ENCODE measurements at regions not wholly inside any gene's neighbourhood (a gene's known extent, or its start where the extent isn't known, plus 50 kb on each side); places are given as distances from the start of the nearest gene placed in this dataset.

DNA sequence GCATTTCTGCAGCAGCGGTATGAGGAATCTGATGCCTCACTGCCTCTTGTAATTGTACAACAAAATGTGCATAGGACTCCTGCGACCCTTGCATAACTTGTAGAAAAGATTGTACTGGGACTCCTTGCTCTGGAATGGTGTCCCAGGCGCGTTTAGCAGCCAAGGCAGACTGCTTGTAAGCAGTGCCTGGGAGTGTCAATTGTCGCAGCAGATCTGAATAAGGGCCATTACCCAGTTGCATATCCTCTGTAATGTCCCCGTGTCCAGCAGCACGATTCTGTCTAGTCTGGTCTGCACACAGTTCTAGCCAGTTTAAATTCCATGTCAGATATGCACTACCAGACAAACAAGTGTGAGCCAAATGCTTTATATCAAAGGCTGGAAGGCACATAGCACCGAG is 70.7 kb upstream of the BTN3A2 start:
- no peak for DNase-seq

GRCh38 chr6:26295691-26296555 is 69.1 kb upstream of the BTN3A2 start:
- no peak for DNase-seq

- DNase-seq, result no peak
These were observed 68.5 kb upstream of the BTN3A2 start for GRCh38 chr6:26296556-26296856.

- DNase-seq, result no peak
These were observed 67.9 kb upstream of the BTN3A2 start for GRCh38 chr6:26296857-26297648.

DNA sequence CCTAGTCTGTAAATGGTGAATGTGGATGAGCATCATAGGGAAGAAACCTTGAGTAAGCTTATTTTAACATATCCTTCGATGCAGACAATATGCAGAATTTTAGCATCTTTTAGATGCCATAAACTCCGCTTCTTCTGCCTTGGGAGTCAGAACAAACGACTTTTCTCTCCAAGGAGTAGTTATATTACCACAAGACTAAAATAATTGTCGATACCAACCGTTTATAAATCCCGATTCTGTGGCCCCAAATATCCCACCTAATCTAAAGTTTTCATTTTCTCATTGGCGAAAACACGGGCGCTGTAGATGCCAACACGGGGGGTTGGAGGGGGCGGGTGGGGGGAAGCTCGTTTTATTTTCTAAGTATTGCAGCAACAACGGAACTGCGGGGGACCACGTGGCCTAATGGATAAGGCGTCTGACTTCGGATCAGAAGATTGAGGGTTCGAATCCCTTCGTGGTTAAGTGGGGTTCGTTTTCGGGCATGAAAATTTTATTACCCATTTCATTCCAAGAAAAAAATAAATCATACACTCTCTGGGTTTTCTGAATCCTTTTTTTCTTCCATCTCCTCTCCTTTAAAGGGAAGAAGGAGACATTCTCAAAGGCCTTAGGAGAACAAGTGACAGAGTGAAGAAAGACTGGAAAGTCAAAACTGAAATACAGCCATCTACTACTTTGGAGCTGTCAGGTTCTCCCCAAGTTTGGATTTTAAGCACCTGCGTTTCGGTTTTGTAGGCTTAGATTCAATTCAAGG is 65.5 kb upstream of the BTN3A2 start:
- no peak for DNase-seq

GRCh38 chr6:26300043-26300331 is 65.0 kb upstream of the BTN3A2 start:
- no peak for DNase-seq

DNA sequence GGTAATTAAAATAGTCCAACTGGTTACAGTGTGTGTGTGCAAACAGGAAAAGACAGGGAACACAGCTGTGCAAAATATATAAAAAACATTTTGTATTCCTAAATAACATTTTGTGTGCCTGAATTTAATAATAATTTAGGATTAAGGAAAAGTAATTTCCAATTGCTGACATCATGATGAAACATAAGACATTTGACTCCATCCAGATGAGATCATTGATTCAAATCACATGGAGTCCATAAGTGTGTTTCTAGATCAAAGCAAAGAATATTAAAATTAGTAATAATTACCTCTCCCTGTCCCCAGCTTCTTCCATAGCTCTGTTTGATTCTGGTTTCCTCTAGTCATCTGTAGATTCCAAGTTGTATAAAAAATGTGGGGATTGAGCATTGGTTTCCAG is 64.6 kb upstream of the BTN3A2 start:
- no peak for DNase-seq

DNA sequence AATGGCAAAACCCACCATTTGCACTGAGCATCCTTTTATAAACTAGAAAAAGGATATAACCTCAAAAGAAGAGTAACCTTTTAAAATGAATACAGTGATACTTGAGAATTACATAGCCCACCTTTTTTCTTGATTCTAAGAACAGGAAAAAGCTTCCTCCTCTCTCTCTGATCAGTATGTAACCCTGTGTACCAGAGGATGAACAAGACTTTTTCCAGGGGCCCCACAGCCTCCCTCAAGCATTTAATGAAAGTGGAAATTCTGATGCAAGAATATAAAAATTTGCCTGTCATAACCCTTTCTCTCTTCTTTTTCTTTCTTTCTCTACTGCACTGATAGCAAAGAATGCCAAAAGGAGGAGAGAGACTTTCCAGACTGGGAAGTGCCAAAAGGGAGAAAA is 64.2 kb upstream of the BTN3A2 start:
- DNase-seq, result no peak

DNA sequence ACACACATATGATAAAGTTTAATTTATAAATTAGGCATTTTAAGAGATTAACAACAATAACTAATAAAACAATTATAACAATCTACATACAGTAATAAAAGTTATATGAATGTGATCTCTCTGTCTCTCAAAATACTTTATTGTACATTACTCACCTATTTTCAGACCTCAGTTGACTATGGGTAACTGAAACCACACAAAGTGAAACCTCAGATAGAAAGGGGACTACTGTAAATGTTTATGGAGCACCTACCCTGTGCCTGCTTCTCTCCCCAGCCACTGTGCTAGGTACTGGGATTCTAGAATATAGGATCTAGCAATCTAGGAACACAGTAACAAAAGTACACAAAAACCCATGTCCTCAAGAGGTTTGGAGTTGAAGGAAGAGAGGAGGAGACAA is 63.4 kb upstream of the BTN3A2 start:
- DNase-seq, result no peak

- DNase-seq, result no peak
These were observed 61.9 kb upstream of the BTN3A2 start for GRCh38 chr6:26302941-26303559.

DNA sequence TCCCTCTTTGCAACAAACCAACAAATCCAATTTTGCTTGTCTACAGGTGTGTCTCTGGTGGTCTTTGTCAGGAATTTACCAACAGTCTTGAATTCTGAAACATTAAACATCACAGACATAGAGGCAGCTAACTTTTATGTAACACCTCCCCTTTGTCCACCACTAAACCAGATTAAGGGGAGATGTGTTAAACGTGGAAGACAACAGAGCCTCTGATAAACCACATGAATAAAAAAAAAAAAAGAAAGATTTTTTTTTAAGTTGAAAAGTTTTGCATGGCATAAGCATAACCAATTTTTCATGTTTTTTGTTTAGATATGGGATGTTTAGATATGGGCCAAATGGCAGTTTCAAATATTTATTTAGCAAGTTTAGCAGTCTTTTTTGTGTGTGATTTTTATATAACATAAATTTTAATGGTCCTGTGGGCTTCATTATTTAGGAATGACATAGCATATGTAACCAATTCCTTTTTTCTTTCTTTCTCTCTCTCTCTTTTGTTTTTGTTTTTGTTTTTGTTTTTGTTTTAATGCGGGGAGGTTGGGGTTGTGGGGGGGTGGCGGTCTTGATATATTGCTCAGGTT is 60.7 kb upstream of the BTN3A2 start:
- no peak for DNase-seq

GRCh38 chr6:26304797-26305640 is 60.0 kb upstream of the BTN3A2 start:
- DNase-seq, result peak; percentile 71

DNA sequence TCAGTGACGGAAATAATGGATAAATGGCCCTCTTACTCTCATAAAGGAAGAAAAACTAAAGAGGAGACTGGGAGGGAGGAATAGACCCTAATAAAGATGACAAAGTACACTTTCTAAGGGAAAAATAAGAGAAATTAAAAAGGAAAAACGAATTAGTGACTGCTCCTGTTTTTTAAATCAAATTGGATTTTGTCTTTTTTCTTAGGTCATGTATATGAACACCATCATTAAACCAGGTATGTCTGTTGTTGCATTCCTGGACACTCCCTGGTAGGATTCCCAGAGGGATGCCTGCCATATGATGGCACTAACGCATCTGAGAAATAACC is 59.4 kb upstream of the BTN3A2 start:
- DNase-seq, result no peak

- DNase-seq, result no peak
These were observed 58.8 kb upstream of the BTN3A2 start for GRCh38 chr6:26306232-26306631.

DNA sequence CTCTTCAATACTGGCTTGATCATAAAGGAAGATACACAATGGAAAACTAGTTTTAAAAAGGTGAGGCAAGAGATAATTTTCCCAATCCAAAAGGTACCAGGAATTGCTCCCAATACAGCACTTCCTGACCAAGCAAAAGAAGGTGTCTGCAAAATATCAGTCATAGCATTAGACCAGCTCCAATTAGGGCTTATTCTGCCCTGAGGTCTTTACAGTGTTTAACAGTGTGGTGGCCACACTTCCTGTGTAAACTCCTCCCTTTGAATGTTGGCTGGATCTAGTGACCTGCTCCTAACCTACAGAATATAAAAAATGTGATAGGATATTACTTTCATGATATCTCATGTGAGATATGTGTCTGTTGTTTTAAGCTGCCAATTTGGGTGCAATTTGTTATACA is 57.1 kb upstream of the BTN3A2 start:
- DNase-seq, result no peak

- DNase-seq, result no peak
These were observed 55.3 kb upstream of the BTN3A2 start for GRCh38 chr6:26309731-26310142.

- peak; percentile 32 for DNase-seq
These were observed 54.0 kb upstream of the BTN3A2 start for GRCh38 chr6:26311012-26311384.

DNA sequence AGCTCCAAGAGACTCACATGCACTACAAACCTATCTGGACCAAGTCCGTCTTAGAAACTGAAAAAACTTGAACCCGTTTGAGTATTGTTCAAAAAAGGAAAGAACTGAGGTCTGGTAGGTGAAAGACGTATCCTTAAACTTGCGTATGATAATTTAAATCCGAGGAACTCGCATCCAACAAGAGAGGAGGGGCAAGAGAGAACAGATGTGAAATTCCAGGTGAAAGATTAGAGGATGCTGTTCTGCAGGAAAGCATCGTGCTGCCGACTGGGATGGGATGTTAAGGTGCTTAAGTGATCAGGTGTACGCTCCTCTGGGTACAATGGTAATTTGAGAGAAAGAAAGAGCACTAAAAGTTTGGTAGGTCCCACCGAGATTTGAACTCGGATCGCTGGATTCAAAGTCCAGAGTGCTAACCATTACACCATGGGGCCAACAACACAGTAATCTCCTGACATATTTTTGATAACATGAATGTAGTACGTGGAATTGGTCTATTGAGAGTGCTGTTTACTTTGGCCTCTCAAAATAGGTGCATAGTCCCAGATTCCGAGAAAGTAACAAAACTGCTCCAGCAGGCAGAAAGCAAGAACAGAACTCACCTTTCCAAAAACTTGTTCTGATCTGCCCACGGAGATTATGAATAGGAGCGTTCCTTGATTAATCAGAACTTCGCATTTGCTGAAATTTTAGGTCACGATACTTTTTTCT is 53.5 kb upstream of the BTN3A2 start:
- DNase-seq, result peak; percentile 49

DNA sequence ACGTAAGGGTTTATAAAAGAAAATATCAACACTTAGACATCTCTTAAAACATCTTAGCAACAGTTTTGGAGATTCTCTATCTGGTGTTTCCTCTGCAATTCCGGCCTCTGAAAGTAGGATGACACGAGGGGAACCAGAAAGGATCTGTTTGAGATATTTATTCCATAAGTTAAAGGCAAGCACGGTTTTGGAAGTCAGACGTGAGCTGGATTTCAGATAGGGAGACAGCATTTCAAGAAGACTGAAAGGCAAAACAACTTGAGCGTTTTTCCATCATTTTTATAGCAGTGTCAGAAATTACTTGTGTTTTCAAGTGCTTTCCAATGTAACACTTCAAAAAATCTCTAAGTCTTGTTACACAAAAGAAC is 52.9 kb upstream of the BTN3A2 start:
- no peak for DNase-seq

DNA sequence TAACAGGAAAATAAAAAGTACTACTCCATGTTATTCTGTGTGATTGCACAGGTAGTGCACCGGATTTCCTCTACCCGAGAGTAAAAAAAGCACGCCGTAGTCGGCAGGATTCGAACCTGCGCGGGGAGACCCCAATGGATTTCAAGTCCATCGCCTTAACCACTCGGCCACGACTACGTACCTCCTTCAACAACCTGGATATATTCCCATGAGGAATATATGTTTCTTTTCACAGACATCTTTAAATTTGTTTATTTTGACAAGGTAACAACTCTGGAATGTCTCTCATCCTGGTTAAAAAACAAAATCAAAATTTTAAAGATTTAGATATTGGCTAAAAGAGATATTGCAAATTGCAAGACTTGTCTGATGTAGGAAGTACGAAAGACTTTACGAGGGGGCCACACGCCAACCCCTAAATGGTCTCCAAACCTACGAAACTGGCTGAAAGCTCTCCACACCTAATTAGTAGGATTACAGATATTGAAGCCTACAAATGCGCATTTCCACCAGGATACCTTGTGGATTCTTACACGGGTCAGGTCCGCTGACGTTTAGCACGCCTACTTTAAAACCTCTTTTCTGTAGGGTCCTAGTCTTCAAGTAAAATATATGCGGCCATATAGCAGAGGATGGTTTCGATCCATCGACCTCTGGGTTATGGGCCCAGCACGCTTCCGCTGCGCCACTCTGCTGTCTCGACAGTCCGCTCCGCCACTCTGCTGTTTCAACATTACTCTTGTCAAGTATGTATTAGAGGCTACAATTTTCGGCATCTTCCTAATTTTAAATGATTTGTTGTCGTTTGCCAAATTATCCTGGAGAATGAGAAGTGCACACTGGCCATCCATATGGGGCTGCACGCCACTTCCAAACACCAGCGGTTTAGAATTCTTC is 52.2 kb upstream of the BTN3A2 start:
- peak; percentile 74 for DNase-seq

Measured in stimulated activated CD4-positive, alpha-beta T cell treated with anti-CD3 and anti-CD28 coated beads, Interleukin-4, amount 100 ng/mL, for 1 hour (primary cell).